ENCODE measurements at regions not wholly inside any gene's neighbourhood (a gene's known extent, or its start where the extent isn't known, plus 50 kb on each side); places are given as distances from the start of the nearest gene placed in this dataset.

DNA sequence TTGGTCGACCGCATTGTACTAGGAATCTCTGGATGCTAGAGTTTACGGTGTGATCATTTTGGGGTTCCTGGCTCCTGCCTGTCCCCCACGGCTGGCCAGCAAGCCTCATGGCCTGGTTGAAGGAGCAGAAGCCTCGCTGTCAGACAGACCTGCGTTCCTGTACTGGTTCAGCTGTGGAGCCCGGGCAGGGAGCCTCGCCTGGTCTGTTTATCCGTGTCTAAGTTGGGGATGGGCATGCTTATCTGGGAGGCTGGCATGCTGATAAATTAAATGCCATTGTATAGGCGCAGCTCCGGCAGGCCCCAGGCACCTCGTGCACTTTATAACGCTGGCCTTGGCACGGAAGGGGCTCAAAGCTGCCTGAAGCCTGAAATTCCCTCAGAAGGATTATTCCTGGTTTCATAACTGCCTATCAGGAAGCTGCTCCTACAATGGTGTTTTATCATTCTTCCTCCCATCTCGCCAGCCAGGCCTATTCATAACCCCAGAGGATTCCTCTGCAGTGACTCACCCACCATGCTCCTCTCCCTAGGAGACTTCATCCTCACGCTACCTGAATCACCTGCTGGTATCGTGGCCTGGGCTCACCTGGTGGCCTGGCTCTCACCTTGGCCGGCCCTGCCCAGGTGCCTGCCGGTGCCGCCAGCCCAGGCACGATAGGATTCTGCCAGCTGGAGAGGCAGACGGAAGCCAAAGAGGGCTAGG, 110.9 kb downstream of the ASB7 start:
- Histone ChIP-seq H2BK15ac (ENCODE audit: low read length) (no peak overlapping the region), H2BK20ac (ENCODE audit: low read length) (no peak overlapping the region), H2BK5ac (ENCODE audit: low read depth, low read length) (no peak overlapping the region), H3K56ac (replicated peaks; ENCODE audit: insufficient read length, low read depth, low read length) (no peak overlapping the region), H3K79me2 (ENCODE audit: control insufficient read depth in 1 of 2, insufficient read depth in 2 of 2, low read length in 2 of 2) (no peaks in the 10 kb centered on the region), H3K4ac (replicated peaks; ENCODE audit: insufficient read length, low read depth, low read length) (no peak overlapping the region), H3K79me1 (ENCODE audit: low read depth, low read length) (no peaks in the 10 kb centered on the region), H3K27me3 (replicated peaks in 1 of 4; ENCODE audit: control insufficient read depth in 3 of 4, extremely low read depth in 1 of 4, insufficient read depth in 3 of 4, low read length in 3 of 4) (no peaks in the 10 kb centered on the region), H3K9ac (replicated peaks in 1 of 4; ENCODE audit: extremely low read depth in 1 of 4, low read depth in 3 of 4, low read length in 3 of 4) (no peak overlapping the region), H4K20me1 (replicated peaks in 1 of 2; ENCODE audit: control insufficient read depth in 1 of 2, insufficient read depth in 2 of 2, low read length in 2 of 2) (no peaks in the 10 kb centered on the region), H4K8ac (ENCODE audit: extremely low read depth, insufficient read depth, low read length) (no peak overlapping the region; the same call in 1 of the 2 replicates), H3K18ac (ENCODE audit: extremely low read depth, low read length) (no peak overlapping the region), H2BK12ac (ENCODE audit: low read depth, low read length) (0 out of 2 replicates have a peak overlapping the region, but pooled peaks have one; percentile 9), H3K36me3 (ENCODE audit: control insufficient read depth in 2 of 4, insufficient read depth in 4 of 4, low read length in 3 of 4) (no peaks in the 10 kb centered on the region), H3K23ac (ENCODE audit: insufficient read length) (no peak overlapping the region), H2AK5ac (ENCODE audit: low read depth, low read length) (no peak overlapping the region), H4K5ac (ENCODE audit: insufficient read length, low read depth, low read length) (no peak overlapping the region), H3K9me3 (ENCODE audit: insufficient read depth in 2 of 2, low read depth in 1 of 2, low read length in 1 of 2) (peaks cover 0 to 10% of the 10 kb centered on the region in 2 experiments; a peak in 2 of 4 replicates), H3K14ac (ENCODE audit: insufficient read length) (no peak overlapping the region), H3K23me2 (ENCODE audit: low read depth, low read length) (peaks cover 8% of the 10 kb centered on the region; the same call in 1 of the 2 replicates), H2BK120ac (replicated peaks; ENCODE audit: low read depth, low read length) (no peak overlapping the region), H3K27ac (ENCODE audit: low read depth, low read length) (no peak overlapping the region), H2AFZ (ENCODE audit: low read length) (no peak overlapping the region), H3K4me2 (ENCODE audit: insufficient read depth in 1 of 2, low read depth in 2 of 2, low read length in 2 of 2) (no peak overlapping the region), H3K4me3 (ENCODE audit: extremely low read depth in 1 of 4, insufficient read depth in 2 of 4, low read depth in 3 of 4, low read length in 4 of 4) (no peak overlapping the region), H4K91ac (replicated peaks; ENCODE audit: insufficient read length, low read length) (no peak overlapping the region), H3K4me1 (replicated peaks in 1 of 4; ENCODE audit: control insufficient read depth in 3 of 4, insufficient read depth in 4 of 4, low read length in 3 of 4) (peaks cover 0 to 4% (median 1%) of the 10 kb centered on the region in 4 experiments; a peak in 2 of 7 replicates)
- ChIA-PET POLR2A (ENCODE audit: partially characterized antibody) (no interaction called here), CTCF (ENCODE audit: partially characterized antibody) (interaction anchor here (0.6 to 1.1 kb wide), 4 partner anchors 13 to 114 kb away, joined by 3 to 4 read pairs (median 3); no protein-coding TSS in a partner anchor)
- FAIRE-seq, result no peak
- peak; percentile 62 for TF ChIP-seq JUND (IDR thresholded peaks at IDR 0.05; ENCODE audit: low read length)
- TF ChIP-seq, protein P1, sequence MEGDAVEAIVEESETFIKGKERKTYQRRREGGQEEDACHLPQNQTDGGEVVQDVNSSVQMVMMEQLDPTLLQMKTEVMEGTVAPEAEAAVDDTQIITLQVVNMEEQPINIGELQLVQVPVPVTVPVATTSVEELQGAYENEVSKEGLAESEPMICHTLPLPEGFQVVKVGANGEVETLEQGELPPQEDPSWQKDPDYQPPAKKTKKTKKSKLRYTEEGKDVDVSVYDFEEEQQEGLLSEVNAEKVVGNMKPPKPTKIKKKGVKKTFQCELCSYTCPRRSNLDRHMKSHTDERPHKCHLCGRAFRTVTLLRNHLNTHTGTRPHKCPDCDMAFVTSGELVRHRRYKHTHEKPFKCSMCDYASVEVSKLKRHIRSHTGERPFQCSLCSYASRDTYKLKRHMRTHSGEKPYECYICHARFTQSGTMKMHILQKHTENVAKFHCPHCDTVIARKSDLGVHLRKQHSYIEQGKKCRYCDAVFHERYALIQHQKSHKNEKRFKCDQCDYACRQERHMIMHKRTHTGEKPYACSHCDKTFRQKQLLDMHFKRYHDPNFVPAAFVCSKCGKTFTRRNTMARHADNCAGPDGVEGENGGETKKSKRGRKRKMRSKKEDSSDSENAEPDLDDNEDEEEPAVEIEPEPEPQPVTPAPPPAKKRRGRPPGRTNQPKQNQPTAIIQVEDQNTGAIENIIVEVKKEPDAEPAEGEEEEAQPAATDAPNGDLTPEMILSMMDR (IDR thresholded peaks at IDR 0.05; ENCODE audit: control extremely low read depth in 1 of 3, insufficient read depth in 1 of 3, low read depth in 1 of 3, low read length in 3 of 3), result no peak
- 85% methylated on average over 22 of the region's 22 CpGs; no CpG with 5 or more reads in 1 of the 2 experiments for WGBS, 2 experiments (ENCODE audit: extremely low coverage in 1 of 2, insufficient coverage in 1 of 2, insufficient read length in 1 of 2, insufficient replicate concordance in 2 of 2, low coverage in 1 of 2, low lambda C conversion rate in 2 of 2, missing lambda C conversion rate in 1 of 2)
- no peak for DNase-seq (ENCODE audit: low read depth in 1 of 2, low spot score in 2 of 2)

Measured in H1 (cell line).